Esophagus squamous epithelium (tissue), 4 donors: ENCODE measurements at regions not wholly inside any gene's neighbourhood (a gene's known extent, or its start where the extent isn't known, plus 50 kb on each side); places are given as distances from the start of the nearest gene placed in this dataset.

Experiments
- CTCF ChIP-seq, 6 experiments: fragments of 450-650 bp in 4 of 6; fragments of 200-600 bp in 2 of 6; sonication (generic) in 2 of 6; IDR thresholded peaks; one replicate each; pipeline ENCODE4 v1.5.1; 2016 to 2019; ENCODE audit warnings: antibody characterized with exemption in 6 of 6, mild to moderate bottlenecking in 4 of 6, moderate library complexity in 4 of 6
- POLR2A ChIP-seq, 4 donors: fragments of 450-650 bp; IDR thresholded peaks; one replicate each; pipeline ENCODE4 v1.6.1; 2017; ENCODE audit warnings: antibody characterized with exemption in 4 of 4, mild to moderate bottlenecking in 4 of 4, moderate library complexity in 3 of 4

- TF ChIP-seq CTCF (IDR thresholded peaks at IDR 0.05) (no peak), POLR2A (IDR thresholded peaks at IDR 0.05) (no peak)
Measured at GRCh38 chr20:56875803-56876202, 246.7 kb downstream of the TFAP2C start.
